Tibial artery (tissue), 4 donors: ENCODE measurements at regions not wholly inside any gene's neighbourhood (a gene's known extent, or its start where the extent isn't known, plus 50 kb on each side); places are given as distances from the start of the nearest gene placed in this dataset.

Source experiments
- DNase-seq, 2 donors: peaks; one replicate each; pipeline ENCODE4 v3.0.0-alpha.2; 2019
- H3K27ac ChIP-seq, 2 donors: fragments of 200-600 bp; sonication (generic) in 1 of 2; 1 replicate in 1 of 2; 2 replicates in 1 of 2; pipeline ENCODE4 v1.5.1; 2018 to 2019; ENCODE audit warnings: mild to moderate bottlenecking in 1 of 2
- H3K27me3 ChIP-seq, 2 donors: fragments of 200-600 bp; sonication (generic) in 1 of 2; one replicate each; pipeline versions ENCODE4 v1.5.1 to v1.6.0; 2016 to 2019
- H3K36me3 ChIP-seq, 3 donors: fragments of 200-600 bp; sonication (generic) in 2 of 3; one replicate each; pipeline ENCODE4 v1.5.1; 2016 to 2019; ENCODE audit warnings: mild to moderate bottlenecking in 2 of 3
- H3K4me1 ChIP-seq, 4 donors: fragments of 200-600 bp; sonication (generic) in 2 of 4; 1 replicate in 3 of 4; 2 replicates in 1 of 4; pipeline ENCODE4 v1.5.1; 2016 to 2019
- H3K4me3 ChIP-seq, 2 donors: fragments of 200-600 bp; sonication (generic) in 1 of 2; 1 replicate in 1 of 2; 2 replicates in 1 of 2; pipeline ENCODE4 v1.5.1; 2018 to 2019; ENCODE audit warnings: mild to moderate bottlenecking in 2 of 2
- H3K9me3 ChIP-seq, 3 donors: fragments of 200-600 bp; sonication (generic) in 1 of 3; one replicate each; pipeline ENCODE4 v1.5.1; 2016 to 2019
- CTCF ChIP-seq, 2 experiments: fragments of 200-600 bp in 1 of 2; fragments of 450-650 bp in 1 of 2; IDR thresholded peaks; one replicate each; pipeline ENCODE4 v1.5.1; 2017 to 2019; ENCODE audit warnings: antibody characterized with exemption in 2 of 2, mild to moderate bottlenecking in 1 of 2, moderate library complexity in 1 of 2
- intact Hi-C: fragments of 100-400 bp; cut with DNase I; formaldehyde crosslinking; loops from one replicate; pipeline ENCODE4 v1.15.0; 2023; ENCODE audit warnings: low total_unique reads

GRCh38 chr19:28521614-28522544 lies 691.1 kb downstream of the UQCRFS1 start:
- no peak for DNase-seq
- Histone ChIP-seq H3K36me3 (no peaks in the 10 kb centered on the region), H3K27me3 (no peaks in the 10 kb centered on the region), H3K9me3 (no peaks in the 10 kb centered on the region), H3K27ac (no peak overlapping the region), H3K4me3 (no peak overlapping the region), H3K4me1 (no peaks in the 10 kb centered on the region)
- intact Hi-C loops: no loop called here
- TF ChIP-seq CTCF (IDR thresholded peaks at IDR 0.05): no peak

- Histone ChIP-seq H3K36me3 (no peaks in the 10 kb centered on the region), H3K4me1 (no peaks in the 10 kb centered on the region), H3K27ac (no peak overlapping the region), H3K27me3 (no peaks in the 10 kb centered on the region), H3K9me3 (no peaks in the 10 kb centered on the region), H3K4me3 (no peak overlapping the region)
- intact Hi-C loops: no loop called here
- TF ChIP-seq CTCF (IDR thresholded peaks at IDR 0.05): no peak
- no peak for DNase-seq
Measured at GRCh38 chr19:28520998-28521568, 691.9 kb downstream of the UQCRFS1 start.

- no peaks in the 10 kb centered on the region for H3K9me3 ChIP-seq
- no peaks in the 10 kb centered on the region for H3K27me3 ChIP-seq
- no peak for DNase-seq
- H3K4me3 ChIP-seq: no peak overlapping the region
- no peaks in the 10 kb centered on the region for H3K4me1 ChIP-seq
- intact Hi-C loops: no loop called here
- TF ChIP-seq CTCF (IDR thresholded peaks at IDR 0.05): no peak
- H3K27ac ChIP-seq: no peak overlapping the region
- no peaks in the 10 kb centered on the region for H3K36me3 ChIP-seq
Measured at GRCh38 chr19:28519952-28520861, 692.7 kb downstream of the UQCRFS1 start.

- no peaks in the 10 kb centered on the region for H3K4me1 ChIP-seq
- no peak overlapping the region for H3K4me3 ChIP-seq
- H3K27ac ChIP-seq: no peak overlapping the region
- DNase-seq: no peak
- no peaks in the 10 kb centered on the region for H3K9me3 ChIP-seq
- no peaks in the 10 kb centered on the region for H3K36me3 ChIP-seq
- no peak for TF ChIP-seq CTCF (IDR thresholded peaks at IDR 0.05)
- intact Hi-C loops: no loop called here
- H3K27me3 ChIP-seq: no peaks in the 10 kb centered on the region
Measured at GRCh38 chr19:28519218-28519779, 693.7 kb downstream of the UQCRFS1 start.

GRCh38 chr19:28516415-28516872 lies 696.5 kb downstream of the UQCRFS1 start:
- no peak overlapping the region for H3K4me3 ChIP-seq
- H3K36me3 ChIP-seq: no peaks in the 10 kb centered on the region
- DNase-seq: no peak
- H3K27ac ChIP-seq: no peak overlapping the region
- intact Hi-C loops: no loop called here
- H3K4me1 ChIP-seq: no peaks in the 10 kb centered on the region
- no peaks in the 10 kb centered on the region for H3K27me3 ChIP-seq
- H3K9me3 ChIP-seq: no peaks in the 10 kb centered on the region
- TF ChIP-seq CTCF (IDR thresholded peaks at IDR 0.05): no peak
